Transverse colon (tissue), 4 donors: ENCODE measurements at regions not wholly inside any gene's neighbourhood (a gene's known extent, or its start where the extent isn't known, plus 50 kb on each side); places are given as distances from the start of the nearest gene placed in this dataset.
"Not testable (repeated sequence)": the region's sequence is repeated elsewhere in the genome, so short reads cannot be mapped to it uniquely, and the experiment has no call there.

Experiments
- EP300 ChIP-seq: sonication (generic); formaldehyde crosslinking; IDR thresholded peaks from one replicate; pipeline ENCODE4 v1.6.1; 2017; ENCODE audit warnings: antibody characterized with exemption, low read depth
- POLR2A ChIP-seq: fragments of 450-650 bp; IDR thresholded peaks from one replicate; pipeline ENCODE4 v1.6.1; 2016; ENCODE audit warnings: antibody characterized with exemption, mild to moderate bottlenecking, moderate library complexity
- POLR2AphosphoS5 ChIP-seq, 3 donors: sonication (generic); formaldehyde crosslinking; IDR thresholded peaks; one replicate each; pipeline ENCODE4 v1.6.1; 2016; ENCODE audit warnings: antibody characterized with exemption in 3 of 3
- TF ChIP-seq, protein P1 (sequence below), 5 experiments: fragments of 200-600 bp in 3 of 5; fragments of 450-650 bp in 2 of 5; sonication (generic) in 3 of 5; IDR thresholded peaks; 1 replicate in 2 of 5; 2 replicates in 3 of 5; pipeline ENCODE4 v1.5.1; 2016 to 2017; ENCODE audit warnings: antibody characterized with exemption in 5 of 5, inconsistent platforms in 3 of 5, mild to moderate bottlenecking in 2 of 5, moderate library complexity in 1 of 5

- TF ChIP-seq, protein P1, sequence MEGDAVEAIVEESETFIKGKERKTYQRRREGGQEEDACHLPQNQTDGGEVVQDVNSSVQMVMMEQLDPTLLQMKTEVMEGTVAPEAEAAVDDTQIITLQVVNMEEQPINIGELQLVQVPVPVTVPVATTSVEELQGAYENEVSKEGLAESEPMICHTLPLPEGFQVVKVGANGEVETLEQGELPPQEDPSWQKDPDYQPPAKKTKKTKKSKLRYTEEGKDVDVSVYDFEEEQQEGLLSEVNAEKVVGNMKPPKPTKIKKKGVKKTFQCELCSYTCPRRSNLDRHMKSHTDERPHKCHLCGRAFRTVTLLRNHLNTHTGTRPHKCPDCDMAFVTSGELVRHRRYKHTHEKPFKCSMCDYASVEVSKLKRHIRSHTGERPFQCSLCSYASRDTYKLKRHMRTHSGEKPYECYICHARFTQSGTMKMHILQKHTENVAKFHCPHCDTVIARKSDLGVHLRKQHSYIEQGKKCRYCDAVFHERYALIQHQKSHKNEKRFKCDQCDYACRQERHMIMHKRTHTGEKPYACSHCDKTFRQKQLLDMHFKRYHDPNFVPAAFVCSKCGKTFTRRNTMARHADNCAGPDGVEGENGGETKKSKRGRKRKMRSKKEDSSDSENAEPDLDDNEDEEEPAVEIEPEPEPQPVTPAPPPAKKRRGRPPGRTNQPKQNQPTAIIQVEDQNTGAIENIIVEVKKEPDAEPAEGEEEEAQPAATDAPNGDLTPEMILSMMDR (IDR thresholded peaks at IDR 0.05) = not testable (repeated sequence)
- not testable (repeated sequence) for TF ChIP-seq EP300; POLR2A; POLR2AphosphoS5 (IDR thresholded peaks at IDR 0.05)
These were observed 1261.4 kb upstream of the ADGRL2 start for GRCh38 chr1:80539298-80539697.
